ENCODE measurements at regions not wholly inside any gene's neighbourhood (a gene's known extent, or its start where the extent isn't known, plus 50 kb on each side); places are given as distances from the start of the nearest gene placed in this dataset.

- Histone ChIP-seq H3K36me3 (replicated peaks in 1 of 2; ENCODE audit: control insufficient read depth in 1 of 2, insufficient read depth in 2 of 2, low read length in 2 of 2) (no peaks in the 10 kb centered on the region), H4K20me1 (ENCODE audit: insufficient read depth, low read length) (no peaks in the 10 kb centered on the region), H2AFZ (ENCODE audit: low read length) (no peak overlapping the region), H3K4me2 (ENCODE audit: low read depth, low read length) (no peak overlapping the region), H3K4me1 (ENCODE audit: insufficient read depth, low read length) (no peaks in the 10 kb centered on the region), H3K9ac (ENCODE audit: insufficient read depth, low read depth, low read length) (no peak overlapping the region), H3K27ac (ENCODE audit: extremely low read length, insufficient read depth, low read length) (no peak overlapping the region), H3K9me3 (ENCODE audit: low read length) (no peaks in the 10 kb centered on the region), H3K27me3 (ENCODE audit: control insufficient read depth in 1 of 2, insufficient read depth in 2 of 2, low read length in 2 of 2) (no peaks in the 10 kb centered on the region), H3K79me2 (ENCODE audit: insufficient read depth, low read length) (no peaks in the 10 kb centered on the region), H3K4me3 (replicated peaks in 1 of 3; ENCODE audit: insufficient read depth in 1 of 3, low read depth in 2 of 3, low read length in 3 of 3) (no peak overlapping the region)
- in situ Hi-C loops (cut with HindIII; ENCODE audit: extremely low pct_ligation_motif_present, low pct_unique_long_range_greater_than_20kb) = no loop called here
- no peak for TF ChIP-seq NFKBIZ (CRISPR knock-in tag; IDR thresholded peaks at IDR 0.05)
- no peak for TF ChIP-seq HNRNPL (IDR thresholded peaks at IDR 0.05; ENCODE audit: low read depth, low read length)
- no peak for TF ChIP-seq ZNF619 (CRISPR knock-in tag; IDR thresholded peaks at IDR 0.05)
- TF ChIP-seq RXRA (CRISPR knock-in tag; IDR thresholded peaks at IDR 0.05) = no peak
- no peak for TF ChIP-seq ARNT (IDR thresholded peaks at IDR 0.05)
- POLR2A ChIA-PET = no interaction called here
- DNase-seq (ENCODE audit: low spot score) (no peak), FAIRE-seq (no peak), ATAC-seq (no peak)
- CTCF ChIA-PET (ENCODE audit: low intra/inter-chr PET ratio, low total read pairs) = no interaction called here
- intact Hi-C loops (cut with micrococcal nuclease; ENCODE audit: unreplicated experiment) = no loop called here
- BruUV-seq (replicated peaks) = no TSS peak
- 2% methylated on average over 1 of the region's 1 CpG for WGBS (ENCODE audit: low lambda C conversion rate)
Observed at GRCh38 chr10:58014436-58014835, 253.3 kb downstream of the IPMK start.

DNA sequence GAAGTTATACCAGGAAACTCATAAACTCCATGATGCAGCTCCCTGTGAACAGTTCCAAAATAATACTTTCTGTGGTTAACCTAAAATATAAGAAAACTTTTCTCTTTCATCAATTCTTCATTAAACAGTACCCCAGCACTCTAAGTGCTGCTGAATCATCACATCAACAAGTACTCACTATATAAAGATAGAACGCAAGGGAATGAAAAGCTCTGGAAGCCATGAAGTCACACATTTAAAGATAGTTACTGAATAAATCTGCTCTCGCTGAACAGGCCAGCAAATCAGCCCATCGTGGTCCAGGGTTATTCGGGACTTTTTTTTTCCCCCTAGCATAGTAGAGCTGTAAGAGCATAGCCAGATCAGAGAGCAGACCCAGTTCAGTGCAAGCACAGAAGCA, 254.3 kb downstream of the IPMK start:
- FAIRE-seq = no peak
- TF ChIP-seq ZNF619 (CRISPR knock-in tag; IDR thresholded peaks at IDR 0.05) (no peak), ATM (IDR thresholded peaks at IDR 0.05; ENCODE audit: borderline replicate concordance) (no peak), RARA (CRISPR knock-in tag; IDR thresholded peaks at IDR 0.05) (no peak), GZF1 (CRISPR knock-in tag; IDR thresholded peaks at IDR 0.05) (no peak), DMAP1 (CRISPR knock-in tag; IDR thresholded peaks at IDR 0.05) (no peak), SMAD1 (CRISPR knock-in tag; IDR thresholded peaks at IDR 0.05; ENCODE audit: borderline replicate concordance, low read depth) (no peak), NR2F2 (IDR thresholded peaks at IDR 0.05; ENCODE audit: borderline replicate concordance, low read depth) (no peak), RFXANK (CRISPR knock-in tag; IDR thresholded peaks at IDR 0.05) (no peak), NAIF1 (CRISPR knock-in tag; IDR thresholded peaks at IDR 0.05; ENCODE audit: borderline replicate concordance) (no peak), NFE2L2 (IDR thresholded peaks at IDR 0.05; ENCODE audit: low read length) (no peak), RFX1 (IDR thresholded peaks at IDR 0.05) (no peak)
- TF ChIP-seq, protein P1, sequence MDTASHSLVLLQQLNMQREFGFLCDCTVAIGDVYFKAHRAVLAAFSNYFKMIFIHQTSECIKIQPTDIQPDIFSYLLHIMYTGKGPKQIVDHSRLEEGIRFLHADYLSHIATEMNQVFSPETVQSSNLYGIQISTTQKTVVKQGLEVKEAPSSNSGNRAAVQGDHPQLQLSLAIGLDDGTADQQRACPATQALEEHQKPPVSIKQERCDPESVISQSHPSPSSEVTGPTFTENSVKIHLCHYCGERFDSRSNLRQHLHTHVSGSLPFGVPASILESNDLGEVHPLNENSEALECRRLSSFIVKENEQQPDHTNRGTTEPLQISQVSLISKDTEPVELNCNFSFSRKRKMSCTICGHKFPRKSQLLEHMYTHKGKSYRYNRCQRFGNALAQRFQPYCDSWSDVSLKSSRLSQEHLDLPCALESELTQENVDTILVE (CRISPR knock-in tag; IDR thresholded peaks at IDR 0.05) = no peak
- TF ChIP-seq, protein P2, sequence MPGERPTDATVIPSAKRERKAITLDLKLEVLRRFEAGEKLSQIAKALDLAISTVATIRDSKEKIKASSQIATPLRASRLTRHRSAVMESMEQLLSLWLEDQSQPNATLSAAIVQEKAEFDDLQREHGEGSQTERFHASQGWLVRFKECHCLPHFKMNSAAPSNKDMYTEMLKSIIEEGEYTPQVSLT (CRISPR knock-in tag; IDR thresholded peaks at IDR 0.05; ENCODE audit: borderline replicate concordance, low read depth) = no peak
- TF ChIP-seq, protein P3, sequence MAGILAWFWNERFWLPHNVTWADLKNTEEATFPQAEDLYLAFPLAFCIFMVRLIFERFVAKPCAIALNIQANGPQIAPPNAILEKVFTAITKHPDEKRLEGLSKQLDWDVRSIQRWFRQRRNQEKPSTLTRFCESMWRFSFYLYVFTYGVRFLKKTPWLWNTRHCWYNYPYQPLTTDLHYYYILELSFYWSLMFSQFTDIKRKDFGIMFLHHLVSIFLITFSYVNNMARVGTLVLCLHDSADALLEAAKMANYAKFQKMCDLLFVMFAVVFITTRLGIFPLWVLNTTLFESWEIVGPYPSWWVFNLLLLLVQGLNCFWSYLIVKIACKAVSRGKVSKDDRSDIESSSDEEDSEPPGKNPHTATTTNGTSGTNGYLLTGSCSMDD (CRISPR knock-in tag; IDR thresholded peaks at IDR 0.05) = no peak

More for the DNA sequence above, 254.3 kb downstream of the IPMK start:
- Histone ChIP-seq H4K20me1 (ENCODE audit: insufficient read depth, low read length) (no peaks in the 10 kb centered on the region), H3K4me2 (ENCODE audit: low read depth, low read length) (no peak overlapping the region), H3K79me2 (ENCODE audit: insufficient read depth, low read length) (no peaks in the 10 kb centered on the region), H3K27ac (ENCODE audit: extremely low read length, insufficient read depth, low read length) (no peak overlapping the region), H3K36me3 (replicated peaks in 1 of 2; ENCODE audit: control insufficient read depth in 1 of 2, insufficient read depth in 2 of 2, low read length in 2 of 2) (no peaks in the 10 kb centered on the region), H3K4me3 (replicated peaks in 1 of 3; ENCODE audit: insufficient read depth in 1 of 3, low read depth in 2 of 3, low read length in 3 of 3) (no peak overlapping the region), H3K27me3 (ENCODE audit: control insufficient read depth in 1 of 2, insufficient read depth in 2 of 2, low read length in 2 of 2) (no peaks in the 10 kb centered on the region), H3K9me3 (ENCODE audit: low read length) (no peaks in the 10 kb centered on the region), H3K9ac (ENCODE audit: insufficient read depth, low read depth, low read length) (no peak overlapping the region), H2AFZ (ENCODE audit: low read length) (no peak overlapping the region), H3K4me1 (ENCODE audit: insufficient read depth, low read length) (no peaks in the 10 kb centered on the region)
- in situ Hi-C loops (cut with HindIII; ENCODE audit: extremely low pct_ligation_motif_present, low pct_unique_long_range_greater_than_20kb) (no loop called here), intact Hi-C loops (cut with micrococcal nuclease; ENCODE audit: unreplicated experiment) (no loop called here)
- ChIA-PET POLR2A (no interaction called here), CTCF (ENCODE audit: low intra/inter-chr PET ratio, low total read pairs) (no interaction called here)
- 38% methylated on average over 4 of the region's 4 CpGs for WGBS (ENCODE audit: low lambda C conversion rate)
- ATAC-seq = no peak
- no TSS peak for BruUV-seq (replicated peaks)
- no peak for DNase-seq (ENCODE audit: low spot score)

All from HepG2 (cell line).